NCI-H2227 treated with DMSO at 0.1 percent for 48 hours (cell line): ENCODE measurements at regions not wholly inside any gene's neighbourhood (a gene's known extent, or its start where the extent isn't known, plus 50 kb on each side); places are given as distances from the start of the nearest gene placed in this dataset.
"Not testable (repeated sequence)": the region's sequence is repeated elsewhere in the genome, so short reads cannot be mapped to it uniquely, and the experiment has no call there.

Experiments used
- DNase-seq: peaks from one replicate; lab custom pipeline; 2025; lab: John Stamatoyannopoulos, UW

DNA sequence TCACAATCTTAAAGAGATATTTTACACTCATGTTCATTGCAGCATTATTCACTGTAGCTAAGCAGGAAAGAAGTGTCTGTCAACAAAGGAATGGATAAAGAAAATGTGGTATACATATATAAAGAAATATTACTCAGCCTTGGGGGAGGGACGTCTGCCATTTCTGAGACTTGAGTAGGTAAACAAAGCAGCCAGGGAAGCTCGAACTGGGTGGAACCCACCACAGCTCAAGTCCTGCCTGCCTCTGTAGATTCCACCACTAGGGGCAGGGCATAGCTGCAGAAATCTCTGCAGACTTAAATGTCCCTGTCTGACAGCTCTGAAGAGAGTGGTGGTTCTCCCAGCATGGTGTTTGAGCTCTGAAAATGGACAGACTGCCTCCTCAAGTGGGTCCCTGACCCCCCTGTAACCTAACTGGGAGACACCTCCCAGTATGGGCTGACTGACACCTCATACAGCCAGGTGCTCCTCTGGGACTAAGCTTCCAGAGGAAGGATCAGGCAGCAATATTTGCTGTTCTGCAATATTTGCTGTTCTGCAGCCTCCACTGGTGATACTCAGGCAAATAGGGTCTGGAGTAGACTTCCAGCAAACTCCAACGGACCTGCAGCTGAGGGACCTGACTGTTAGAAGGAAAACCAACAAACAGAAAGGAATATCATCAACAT, 183.3 kb upstream of the SSTR4 start:
- DNase-seq, result not testable (repeated sequence)

- DNase-seq, result no peak
These were observed 173.7 kb upstream of the SSTR4 start for GRCh38 chr20:22861231-22861980.

DNA sequence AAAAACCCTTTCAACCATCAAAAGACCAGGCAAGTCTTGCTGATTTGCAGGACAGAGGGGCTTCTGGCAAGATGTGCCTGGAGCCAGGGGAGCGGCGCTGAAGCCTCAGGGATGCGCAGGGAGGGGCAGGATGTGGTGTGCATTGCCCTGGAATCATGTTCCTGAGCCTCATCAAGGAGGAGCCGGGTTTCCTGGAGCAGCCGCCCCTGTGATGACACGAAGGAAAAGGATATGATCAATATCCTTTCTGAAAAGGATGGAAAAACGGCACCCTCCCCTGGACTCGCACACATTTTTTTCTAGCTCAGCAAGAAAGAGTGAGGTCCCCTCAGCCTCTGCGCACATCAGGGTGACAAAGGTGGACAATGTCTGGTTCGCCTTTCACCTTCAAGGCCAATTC, 173.1 kb upstream of the SSTR4 start:
- no peak for DNase-seq

- DNase-seq, result no peak
These were observed 172.4 kb upstream of the SSTR4 start for GRCh38 chr20:22862671-22863230.

GRCh38 chr20:22863826-22864225, 171.3 kb upstream of the SSTR4 start:
- DNase-seq, result no peak

DNA sequence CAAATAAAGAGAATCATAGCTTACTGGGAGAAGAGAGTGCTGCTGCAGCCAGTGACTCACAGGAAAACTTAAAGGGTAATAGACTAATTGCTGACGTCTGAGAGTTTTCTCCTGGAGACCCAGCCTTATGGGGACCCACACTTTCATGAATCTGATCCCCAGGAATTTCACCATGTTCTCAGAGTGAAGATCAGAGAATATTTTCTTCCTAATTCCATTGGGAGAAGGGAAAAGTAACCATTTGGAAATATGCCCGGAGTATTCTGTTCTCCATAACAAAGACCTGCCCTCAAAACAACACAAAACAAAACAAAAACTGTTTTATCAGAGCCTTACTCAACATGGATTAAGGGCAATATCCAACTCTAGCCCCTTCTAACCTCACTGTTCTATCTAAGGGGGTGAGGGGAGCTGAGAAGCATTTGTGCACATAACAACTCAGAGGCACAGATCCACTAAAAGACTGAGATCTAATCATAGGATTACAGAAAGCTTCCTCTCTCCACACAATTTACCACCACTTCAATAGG, 168.2 kb upstream of the SSTR4 start:
- DNase-seq, result no peak

DNA sequence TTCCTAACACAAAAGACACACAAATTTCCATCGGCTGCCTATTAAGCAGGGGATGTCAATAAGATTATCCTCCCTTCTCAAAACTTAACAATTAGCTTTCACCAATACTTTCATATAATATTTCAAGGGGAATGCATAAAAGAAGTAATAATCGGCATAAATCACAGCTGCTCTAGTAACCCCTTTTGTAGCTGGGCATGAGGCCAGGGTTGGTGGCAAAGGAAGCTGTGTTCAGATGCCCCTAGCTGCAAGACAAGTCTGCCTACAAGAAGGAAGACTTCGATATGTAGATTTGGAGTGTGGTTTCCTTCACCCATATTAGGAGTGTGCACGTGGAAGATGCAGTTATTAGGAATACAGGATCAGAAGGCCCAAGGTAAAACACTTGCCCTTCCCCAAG, 156.9 kb upstream of the SSTR4 start:
- no peak for DNase-seq

- DNase-seq, result no peak
These were observed 154.8 kb upstream of the SSTR4 start for GRCh38 chr20:22880277-22880676.

DNA sequence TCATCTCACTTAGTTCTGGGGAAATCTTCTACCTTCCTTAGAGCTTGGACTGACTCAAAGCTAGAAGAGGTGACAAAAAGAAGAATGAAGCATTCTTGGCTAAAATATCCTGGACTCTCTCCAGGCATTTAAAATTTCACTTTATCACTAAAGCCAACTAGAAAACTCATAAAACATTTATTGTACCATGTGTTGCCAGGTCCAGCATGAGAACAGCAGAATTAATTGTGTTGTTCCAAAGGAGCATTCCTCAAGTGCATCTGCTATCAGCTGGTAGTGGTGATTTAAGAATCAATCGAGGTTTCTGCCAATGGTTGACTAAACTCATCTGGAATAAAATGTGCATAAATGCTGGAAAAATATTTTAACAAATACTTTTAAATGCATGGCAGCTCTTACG, 147.3 kb upstream of the SSTR4 start:
- no peak for DNase-seq

- DNase-seq, result no peak
These were observed 144.4 kb upstream of the SSTR4 start for GRCh38 chr20:22890594-22891300.

- no peak for DNase-seq
These were observed 133.9 kb upstream of the SSTR4 start for GRCh38 chr20:22901164-22901563.

DNA sequence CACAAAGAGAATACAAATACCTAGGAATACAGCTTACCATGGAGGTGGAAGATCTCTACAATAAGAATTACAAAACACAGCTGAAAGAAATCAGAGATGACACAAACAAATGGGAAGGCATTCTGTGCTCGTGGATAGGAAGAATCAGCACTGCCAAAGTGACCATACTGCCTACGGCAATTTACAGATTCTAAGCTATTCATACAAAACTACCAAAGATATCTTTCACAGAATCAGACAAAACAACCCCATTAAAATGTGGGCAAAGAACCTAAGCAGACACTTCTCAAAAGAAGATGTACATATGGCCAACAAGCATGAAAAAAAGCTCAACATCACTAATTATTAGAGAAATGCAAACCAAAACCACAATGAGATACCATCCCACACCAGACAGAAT, 133.2 kb upstream of the SSTR4 start:
- DNase-seq, result no peak

DNA sequence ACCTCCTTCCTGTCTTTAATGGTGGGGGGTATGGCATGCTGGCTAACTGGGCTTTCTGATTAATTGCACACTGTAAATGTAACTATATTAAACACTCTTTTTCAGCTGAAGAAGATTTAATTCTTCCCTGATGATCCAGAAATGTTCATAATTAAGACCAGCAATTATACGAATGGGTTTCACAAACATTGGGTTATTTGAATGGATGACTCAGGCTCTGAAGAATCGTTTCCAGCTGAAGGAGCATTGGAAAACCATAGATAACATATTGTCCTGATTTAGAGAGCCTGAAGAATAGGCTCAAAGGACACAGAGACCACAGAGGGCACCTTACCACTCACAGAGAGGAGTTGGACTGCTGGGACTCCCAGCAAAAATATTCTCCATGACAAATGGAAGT, 130.7 kb upstream of the SSTR4 start:
- no peak for DNase-seq

DNA sequence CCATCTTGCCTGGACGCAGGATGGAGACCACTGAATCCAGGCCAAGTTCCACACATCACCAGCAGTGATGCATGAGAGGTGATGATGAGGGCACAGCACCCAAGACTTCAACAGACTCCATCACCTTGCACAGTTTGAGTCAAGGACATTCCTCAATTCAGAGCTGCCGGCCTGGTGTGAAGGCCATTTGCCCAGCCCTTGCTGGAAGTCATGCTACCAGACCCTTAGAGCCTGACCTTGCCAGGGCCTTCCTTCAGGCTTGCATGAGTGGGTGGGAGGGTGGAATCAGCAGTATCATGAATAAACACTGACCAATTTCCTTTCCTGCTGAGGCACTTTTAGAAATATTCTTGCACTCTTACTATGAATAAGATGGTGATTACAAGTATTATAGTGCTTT, 130.2 kb upstream of the SSTR4 start:
- no peak for DNase-seq

GRCh38 chr20:22905658-22906057, 129.5 kb upstream of the SSTR4 start:
- DNase-seq, result no peak

- DNase-seq, result no peak
These were observed 126.7 kb upstream of the SSTR4 start for GRCh38 chr20:22908437-22908836.

GRCh38 chr20:22908944-22909343, 126.2 kb upstream of the SSTR4 start:
- DNase-seq, result no peak

GRCh38 chr20:22909436-22909835, 125.7 kb upstream of the SSTR4 start:
- no peak for DNase-seq

- DNase-seq, result no peak
These were observed 124.7 kb upstream of the SSTR4 start for GRCh38 chr20:22910287-22910852.

GRCh38 chr20:22914291-22914690, 120.8 kb upstream of the SSTR4 start:
- no peak for DNase-seq

DNA sequence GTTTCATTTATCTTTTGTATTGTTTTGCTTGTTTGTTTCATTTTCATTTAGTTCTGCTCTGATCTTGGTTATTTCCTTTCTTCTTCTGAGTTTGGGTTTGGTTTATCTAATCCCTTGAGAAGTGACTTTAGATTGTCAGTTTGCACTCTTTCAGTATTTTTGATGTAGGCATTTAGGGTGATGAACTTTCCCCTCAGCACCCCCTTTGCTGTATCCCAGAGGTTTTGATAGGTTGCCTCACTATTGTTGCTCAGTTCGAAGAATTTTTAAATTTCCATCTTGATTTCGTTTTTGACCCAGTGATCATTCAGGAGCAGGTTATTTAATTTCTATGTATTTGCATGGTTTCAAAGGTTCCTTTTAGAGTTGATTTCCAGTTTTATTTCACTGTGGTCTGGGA, 119.6 kb upstream of the SSTR4 start:
- DNase-seq, result no peak
